Prostate gland (tissue), 2 donors: ENCODE measurements at regions not wholly inside any gene's neighbourhood (a gene's known extent, or its start where the extent isn't known, plus 50 kb on each side); places are given as distances from the start of the nearest gene placed in this dataset.

Source experiments
- DNase-seq: peaks from one replicate; pipeline ENCODE4 v3.0.0-alpha.2; 2019; ENCODE audit warnings: low spot score
- H3K27ac ChIP-seq, 2 donors: fragments of 200-600 bp; sonication (generic); 2 replicates each; pipeline ENCODE4 v1.5.1; 2017 to 2019
- H3K27me3 ChIP-seq: fragments of 200-600 bp; sonication (generic); replicated peaks from 2 replicates; pipeline ENCODE4 v1.5.1; 2019; ENCODE audit not compliant: insufficient read depth
- H3K36me3 ChIP-seq, 2 donors: fragments of 200-600 bp; sonication (generic); 1 replicate in 1 of 2; 2 replicates in 1 of 2; pipeline versions ENCODE4 v1.5.1 to v1.8.1; 2017 to 2019
- H3K4me1 ChIP-seq: fragments of 200-600 bp; sonication (generic); replicated peaks from 2 replicates; pipeline ENCODE4 v1.5.1; 2019
- H3K4me3 ChIP-seq, 2 donors: fragments of 200-600 bp; sonication (generic); 2 replicates each; pipeline ENCODE4 v1.5.1; 2017 to 2019
- H3K9me3 ChIP-seq: fragments of 200-600 bp; sonication (generic); 2 replicates; pipeline ENCODE4 v1.5.1; 2017
- POLR2A ChIP-seq: fragments of 450-650 bp; IDR thresholded peaks from one replicate; pipeline ENCODE4 v1.6.1; 2016; ENCODE audit warnings: antibody characterized with exemption, mild to moderate bottlenecking
- POLR2AphosphoS5 ChIP-seq: sonication (generic); formaldehyde crosslinking; IDR thresholded peaks from one replicate; pipeline ENCODE4 v1.6.1; 2017; ENCODE audit warnings: antibody characterized with exemption
- WGBS: methylation state at CpG from one replicate; pipeline ENCODE4 v1.1.5; 2018; 5-methylcytosine and 5-hydroxymethylcytosine counted together
- intact Hi-C: fragments of 100-400 bp; cut with DNase I; formaldehyde crosslinking; loops from one replicate; pipeline ENCODE4 v1.14.2; 2022
- TF ChIP-seq, protein P1 (sequence below), 4 experiments: fragments of 200-600 bp in 2 of 4; fragments of 450-650 bp in 2 of 4; sonication (generic) in 2 of 4; IDR thresholded peaks; 1 replicate in 3 of 4; 2 replicates in 1 of 4; pipeline ENCODE4 v1.5.1; 2016 to 2019; ENCODE audit warnings: antibody characterized with exemption in 4 of 4, mild to moderate bottlenecking in 2 of 4, moderate library complexity in 2 of 4

DNA sequence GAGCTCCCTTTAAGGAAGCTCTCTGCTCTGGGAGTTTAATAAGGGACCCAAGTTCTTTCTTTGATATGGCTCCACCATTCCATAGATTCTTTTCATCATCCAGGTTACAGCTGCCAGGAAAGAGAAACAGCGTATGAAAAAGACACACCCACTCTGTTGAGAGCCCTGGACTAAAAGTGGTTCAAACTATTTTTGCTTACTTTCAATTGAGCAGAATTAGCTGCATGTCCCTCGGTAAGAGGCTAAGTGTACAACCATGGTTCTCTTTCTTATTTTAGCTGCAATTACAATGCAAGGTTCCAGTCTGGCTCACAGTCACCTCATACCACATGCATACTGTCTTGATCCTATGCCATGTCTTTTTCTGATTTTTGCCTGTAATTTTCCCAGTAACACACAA lies 1288.3 kb downstream of the NSUN3 start:
- no peak overlapping the region for H3K4me3 ChIP-seq
- WGBS = 60% methylated on average over 2 of the region's 2 CpGs
- H3K27me3 ChIP-seq = no peaks in the 10 kb centered on the region
- H3K9me3 ChIP-seq = no peaks in the 10 kb centered on the region
- H3K27ac ChIP-seq = no peak overlapping the region
- TF ChIP-seq POLR2AphosphoS5 = no peak
- TF ChIP-seq, protein P1, sequence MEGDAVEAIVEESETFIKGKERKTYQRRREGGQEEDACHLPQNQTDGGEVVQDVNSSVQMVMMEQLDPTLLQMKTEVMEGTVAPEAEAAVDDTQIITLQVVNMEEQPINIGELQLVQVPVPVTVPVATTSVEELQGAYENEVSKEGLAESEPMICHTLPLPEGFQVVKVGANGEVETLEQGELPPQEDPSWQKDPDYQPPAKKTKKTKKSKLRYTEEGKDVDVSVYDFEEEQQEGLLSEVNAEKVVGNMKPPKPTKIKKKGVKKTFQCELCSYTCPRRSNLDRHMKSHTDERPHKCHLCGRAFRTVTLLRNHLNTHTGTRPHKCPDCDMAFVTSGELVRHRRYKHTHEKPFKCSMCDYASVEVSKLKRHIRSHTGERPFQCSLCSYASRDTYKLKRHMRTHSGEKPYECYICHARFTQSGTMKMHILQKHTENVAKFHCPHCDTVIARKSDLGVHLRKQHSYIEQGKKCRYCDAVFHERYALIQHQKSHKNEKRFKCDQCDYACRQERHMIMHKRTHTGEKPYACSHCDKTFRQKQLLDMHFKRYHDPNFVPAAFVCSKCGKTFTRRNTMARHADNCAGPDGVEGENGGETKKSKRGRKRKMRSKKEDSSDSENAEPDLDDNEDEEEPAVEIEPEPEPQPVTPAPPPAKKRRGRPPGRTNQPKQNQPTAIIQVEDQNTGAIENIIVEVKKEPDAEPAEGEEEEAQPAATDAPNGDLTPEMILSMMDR (IDR thresholded peaks at IDR 0.05) = no peak
- no peak for TF ChIP-seq POLR2A
- H3K36me3 ChIP-seq = no peaks in the 10 kb centered on the region
- DNase-seq = no peak
- no peaks in the 10 kb centered on the region for H3K4me1 ChIP-seq
- intact Hi-C loops = no loop called here

DNA sequence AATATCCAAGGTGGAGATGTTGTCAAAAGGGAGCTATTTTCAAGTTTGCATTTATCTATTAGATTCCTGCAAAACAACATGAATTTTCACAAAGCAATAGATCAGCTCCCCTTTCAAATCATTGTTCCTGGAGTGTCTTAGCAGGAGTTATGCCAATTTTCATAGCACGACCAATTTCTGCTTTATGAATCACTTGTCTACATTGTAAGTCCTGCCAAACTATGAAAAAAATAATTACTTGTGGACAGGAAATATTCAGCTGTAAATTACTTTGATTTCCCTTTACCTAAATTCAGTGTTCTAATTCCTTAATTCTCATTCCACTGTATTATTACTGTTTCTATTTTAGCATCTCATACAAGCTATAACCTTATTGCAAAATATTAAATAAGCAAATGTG lies 1289.6 kb downstream of the NSUN3 start:
- intact Hi-C loops = no loop called here

DNA sequence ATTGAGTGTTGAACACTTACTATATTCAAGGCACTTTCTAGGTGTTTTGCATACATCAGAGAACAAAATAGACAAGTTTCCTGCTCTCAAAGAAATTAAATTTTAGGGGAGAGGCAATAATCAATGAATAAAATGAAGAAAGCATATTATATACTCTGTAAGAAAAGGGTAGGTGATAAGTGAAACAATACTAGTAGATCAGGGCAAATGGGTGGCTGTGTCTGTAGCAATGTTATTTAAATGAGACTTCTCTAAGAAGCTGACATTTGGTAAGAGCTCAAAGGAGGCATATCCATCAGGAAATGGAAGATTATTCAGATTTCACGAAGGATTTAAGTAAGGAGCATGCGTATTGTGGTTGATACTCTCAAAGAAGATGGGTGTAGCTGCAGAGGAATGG lies 1291.6 kb downstream of the NSUN3 start:
- intact Hi-C loops = no loop called here
- TF ChIP-seq POLR2AphosphoS5 (no peak), POLR2A (no peak)
- TF ChIP-seq, protein P1 (IDR thresholded peaks at IDR 0.05) = no peak
- no peaks in the 10 kb centered on the region for H3K9me3 ChIP-seq
- WGBS = 93% methylated on average over 2 of the region's 2 CpGs
- H3K4me3 ChIP-seq = no peak overlapping the region
- H3K4me1 ChIP-seq = no peaks in the 10 kb centered on the region
- H3K27me3 ChIP-seq = no peaks in the 10 kb centered on the region
- no peak for DNase-seq
- no peaks in the 10 kb centered on the region for H3K36me3 ChIP-seq
- H3K27ac ChIP-seq = no peak overlapping the region

More for the DNA sequence above, 1289.6 kb downstream of the NSUN3 start:
- Histone ChIP-seq H3K4me1 (no peaks in the 10 kb centered on the region), H3K9me3 (no peaks in the 10 kb centered on the region), H3K36me3 (no peaks in the 10 kb centered on the region), H3K27me3 (no peaks in the 10 kb centered on the region), H3K4me3 (no peak overlapping the region), H3K27ac (no peak overlapping the region)
- DNase-seq = no peak
- WGBS = 12% methylated on average over 1 of the region's 1 CpG
- no peak for TF ChIP-seq POLR2AphosphoS5
- TF ChIP-seq, protein P1 (IDR thresholded peaks at IDR 0.05) = no peak
- no peak for TF ChIP-seq POLR2A

DNA sequence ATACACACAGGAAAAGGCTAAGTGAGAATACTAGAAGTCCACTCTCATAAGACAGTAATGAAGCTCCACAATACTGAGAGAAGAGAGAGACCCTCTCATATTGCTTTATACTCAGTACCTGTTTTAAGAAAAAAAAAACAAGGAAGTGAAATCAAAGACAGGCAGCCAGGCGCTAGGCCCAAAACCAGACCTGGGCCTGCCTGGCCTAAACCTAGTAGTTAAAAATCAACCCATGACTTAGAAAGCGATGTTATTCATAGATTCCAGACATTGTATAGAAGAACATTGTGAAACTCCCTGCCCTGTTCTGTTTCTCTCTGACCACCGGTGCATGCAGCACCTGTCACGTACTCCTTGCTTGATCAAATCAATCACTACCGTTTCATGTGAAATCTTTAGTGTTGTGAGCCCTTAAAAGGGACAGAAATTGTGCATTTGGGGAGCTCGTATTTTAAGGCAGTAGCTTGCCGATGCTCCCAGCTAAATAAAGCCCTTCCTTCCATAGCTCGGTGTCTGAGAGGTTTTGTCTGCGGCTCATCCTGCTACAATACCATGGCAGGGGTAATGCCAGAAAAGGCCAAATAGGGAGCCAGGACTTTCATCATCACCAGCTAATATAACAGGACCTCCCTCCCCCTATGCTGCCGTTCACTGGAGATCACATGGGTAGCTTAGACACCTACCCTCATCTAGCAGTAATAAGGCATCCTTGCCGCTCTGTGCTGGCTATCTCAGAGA lies 1294.1 kb downstream of the NSUN3 start:
- Histone ChIP-seq H3K9me3 (no peaks in the 10 kb centered on the region), H3K27ac (no peak overlapping the region), H3K4me3 (no peak overlapping the region), H3K4me1 (no peaks in the 10 kb centered on the region), H3K36me3 (no peaks in the 10 kb centered on the region), H3K27me3 (no peaks in the 10 kb centered on the region)
- intact Hi-C loops = no loop called here
- TF ChIP-seq, protein P1 (IDR thresholded peaks at IDR 0.05) = no peak
- no peak for TF ChIP-seq POLR2A
- TF ChIP-seq POLR2AphosphoS5 = no peak
- 92% methylated on average over 11 of the region's 11 CpGs for WGBS
- DNase-seq = no peak
